ENCODE measurements at regions not wholly inside any gene's neighbourhood (a gene's known extent, or its start where the extent isn't known, plus 50 kb on each side); places are given as distances from the start of the nearest gene placed in this dataset.

DNA sequence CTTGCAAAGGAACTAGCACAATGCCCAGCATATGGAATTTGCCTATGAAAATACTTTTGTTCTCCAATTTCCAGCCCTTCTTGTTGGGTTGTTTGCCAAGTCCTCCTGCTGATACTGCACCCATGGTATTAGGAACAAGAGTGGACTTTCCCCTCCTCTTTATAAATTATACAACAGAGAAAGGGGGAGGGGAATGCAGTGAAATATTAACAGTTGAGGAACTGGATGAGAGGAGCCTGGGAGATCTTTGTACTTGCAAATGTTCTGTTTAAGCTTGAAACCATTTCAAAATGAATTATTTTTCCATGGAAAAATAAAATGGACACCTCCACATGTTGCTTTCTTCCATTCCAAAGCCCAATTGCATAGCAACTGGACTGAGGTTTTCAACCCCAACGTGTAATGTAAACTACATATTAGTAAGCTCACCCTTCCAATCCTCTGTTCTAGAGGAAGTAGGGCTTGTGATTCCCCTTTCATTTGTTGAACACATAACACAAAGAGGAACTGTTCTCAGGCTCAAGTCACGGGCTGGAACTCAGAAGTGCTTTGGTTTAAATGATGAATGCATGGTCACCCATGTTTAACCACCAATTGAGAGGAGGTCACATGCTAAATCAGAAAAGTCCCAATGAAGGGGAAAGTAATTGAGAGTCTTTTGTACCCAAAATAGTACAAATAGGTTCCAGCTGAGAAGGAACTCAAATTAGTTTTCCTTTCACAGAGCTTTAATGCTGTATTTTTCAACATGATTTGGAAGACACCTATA lies 66.2 kb upstream of the ZC3H12C start (continued):
- TF ChIP-seq, protein P1, sequence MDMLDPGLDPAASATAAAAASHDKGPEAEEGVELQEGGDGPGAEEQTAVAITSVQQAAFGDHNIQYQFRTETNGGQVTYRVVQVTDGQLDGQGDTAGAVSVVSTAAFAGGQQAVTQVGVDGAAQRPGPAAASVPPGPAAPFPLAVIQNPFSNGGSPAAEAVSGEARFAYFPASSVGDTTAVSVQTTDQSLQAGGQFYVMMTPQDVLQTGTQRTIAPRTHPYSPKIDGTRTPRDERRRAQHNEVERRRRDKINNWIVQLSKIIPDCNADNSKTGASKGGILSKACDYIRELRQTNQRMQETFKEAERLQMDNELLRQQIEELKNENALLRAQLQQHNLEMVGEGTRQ (IDR thresholded peaks at IDR 0.05; ENCODE audit: borderline replicate concordance, low read depth, low read length): peak; percentile 55; the same call in 1 of the 2 replicates
- TF ChIP-seq, protein P2, sequence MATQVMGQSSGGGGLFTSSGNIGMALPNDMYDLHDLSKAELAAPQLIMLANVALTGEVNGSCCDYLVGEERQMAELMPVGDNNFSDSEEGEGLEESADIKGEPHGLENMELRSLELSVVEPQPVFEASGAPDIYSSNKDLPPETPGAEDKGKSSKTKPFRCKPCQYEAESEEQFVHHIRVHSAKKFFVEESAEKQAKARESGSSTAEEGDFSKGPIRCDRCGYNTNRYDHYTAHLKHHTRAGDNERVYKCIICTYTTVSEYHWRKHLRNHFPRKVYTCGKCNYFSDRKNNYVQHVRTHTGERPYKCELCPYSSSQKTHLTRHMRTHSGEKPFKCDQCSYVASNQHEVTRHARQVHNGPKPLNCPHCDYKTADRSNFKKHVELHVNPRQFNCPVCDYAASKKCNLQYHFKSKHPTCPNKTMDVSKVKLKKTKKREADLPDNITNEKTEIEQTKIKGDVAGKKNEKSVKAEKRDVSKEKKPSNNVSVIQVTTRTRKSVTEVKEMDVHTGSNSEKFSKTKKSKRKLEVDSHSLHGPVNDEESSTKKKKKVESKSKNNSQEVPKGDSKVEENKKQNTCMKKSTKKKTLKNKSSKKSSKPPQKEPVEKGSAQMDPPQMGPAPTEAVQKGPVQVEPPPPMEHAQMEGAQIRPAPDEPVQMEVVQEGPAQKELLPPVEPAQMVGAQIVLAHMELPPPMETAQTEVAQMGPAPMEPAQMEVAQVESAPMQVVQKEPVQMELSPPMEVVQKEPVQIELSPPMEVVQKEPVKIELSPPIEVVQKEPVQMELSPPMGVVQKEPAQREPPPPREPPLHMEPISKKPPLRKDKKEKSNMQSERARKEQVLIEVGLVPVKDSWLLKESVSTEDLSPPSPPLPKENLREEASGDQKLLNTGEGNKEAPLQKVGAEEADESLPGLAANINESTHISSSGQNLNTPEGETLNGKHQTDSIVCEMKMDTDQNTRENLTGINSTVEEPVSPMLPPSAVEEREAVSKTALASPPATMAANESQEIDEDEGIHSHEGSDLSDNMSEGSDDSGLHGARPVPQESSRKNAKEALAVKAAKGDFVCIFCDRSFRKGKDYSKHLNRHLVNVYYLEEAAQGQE (IDR thresholded peaks at IDR 0.05; ENCODE audit: low read depth, low read length): no peak
- TF ChIP-seq, protein P3, sequence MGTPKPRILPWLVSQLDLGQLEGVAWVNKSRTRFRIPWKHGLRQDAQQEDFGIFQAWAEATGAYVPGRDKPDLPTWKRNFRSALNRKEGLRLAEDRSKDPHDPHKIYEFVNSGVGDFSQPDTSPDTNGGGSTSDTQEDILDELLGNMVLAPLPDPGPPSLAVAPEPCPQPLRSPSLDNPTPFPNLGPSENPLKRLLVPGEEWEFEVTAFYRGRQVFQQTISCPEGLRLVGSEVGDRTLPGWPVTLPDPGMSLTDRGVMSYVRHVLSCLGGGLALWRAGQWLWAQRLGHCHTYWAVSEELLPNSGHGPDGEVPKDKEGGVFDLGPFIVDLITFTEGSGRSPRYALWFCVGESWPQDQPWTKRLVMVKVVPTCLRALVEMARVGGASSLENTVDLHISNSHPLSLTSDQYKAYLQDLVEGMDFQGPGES (IDR thresholded peaks at IDR 0.05): no peak
- TF ChIP-seq NFXL1 (IDR thresholded peaks at IDR 0.05; ENCODE audit: borderline replicate concordance) (no peak), SUPT20H (IDR thresholded peaks at IDR 0.05; ENCODE audit: borderline replicate concordance, control insufficient read depth, low read depth, low read length) (no peak), ZZZ3 (IDR thresholded peaks at IDR 0.05; ENCODE audit: control insufficient read depth, insufficient read length, low read depth) (no peak), ZNF384 (IDR thresholded peaks at IDR 0.05; ENCODE audit: borderline replicate concordance, low read depth, low read length) (no peak), HDAC2 (IDR thresholded peaks at IDR 0.05) (no peak), SMC3 (IDR thresholded peaks at IDR 0.05; ENCODE audit: borderline replicate concordance, low read length) (peak; percentile 2; the same call in 1 of the 2 replicates), YY1 (IDR thresholded peaks at IDR 0.05; ENCODE audit: low read depth, low read length) (peak; percentile 30; the same call in 1 of the 2 replicates), MEF2B (IDR thresholded peaks at IDR 0.05; ENCODE audit: partially characterized antibody, poor library complexity, severe bottlenecking) (peak; percentile 97), KAT2A (conservative IDR thresholded peaks at IDR 0.05; ENCODE audit: control insufficient read depth, low read depth, low read length) (no peak)
- TF ChIP-seq, protein P4, sequence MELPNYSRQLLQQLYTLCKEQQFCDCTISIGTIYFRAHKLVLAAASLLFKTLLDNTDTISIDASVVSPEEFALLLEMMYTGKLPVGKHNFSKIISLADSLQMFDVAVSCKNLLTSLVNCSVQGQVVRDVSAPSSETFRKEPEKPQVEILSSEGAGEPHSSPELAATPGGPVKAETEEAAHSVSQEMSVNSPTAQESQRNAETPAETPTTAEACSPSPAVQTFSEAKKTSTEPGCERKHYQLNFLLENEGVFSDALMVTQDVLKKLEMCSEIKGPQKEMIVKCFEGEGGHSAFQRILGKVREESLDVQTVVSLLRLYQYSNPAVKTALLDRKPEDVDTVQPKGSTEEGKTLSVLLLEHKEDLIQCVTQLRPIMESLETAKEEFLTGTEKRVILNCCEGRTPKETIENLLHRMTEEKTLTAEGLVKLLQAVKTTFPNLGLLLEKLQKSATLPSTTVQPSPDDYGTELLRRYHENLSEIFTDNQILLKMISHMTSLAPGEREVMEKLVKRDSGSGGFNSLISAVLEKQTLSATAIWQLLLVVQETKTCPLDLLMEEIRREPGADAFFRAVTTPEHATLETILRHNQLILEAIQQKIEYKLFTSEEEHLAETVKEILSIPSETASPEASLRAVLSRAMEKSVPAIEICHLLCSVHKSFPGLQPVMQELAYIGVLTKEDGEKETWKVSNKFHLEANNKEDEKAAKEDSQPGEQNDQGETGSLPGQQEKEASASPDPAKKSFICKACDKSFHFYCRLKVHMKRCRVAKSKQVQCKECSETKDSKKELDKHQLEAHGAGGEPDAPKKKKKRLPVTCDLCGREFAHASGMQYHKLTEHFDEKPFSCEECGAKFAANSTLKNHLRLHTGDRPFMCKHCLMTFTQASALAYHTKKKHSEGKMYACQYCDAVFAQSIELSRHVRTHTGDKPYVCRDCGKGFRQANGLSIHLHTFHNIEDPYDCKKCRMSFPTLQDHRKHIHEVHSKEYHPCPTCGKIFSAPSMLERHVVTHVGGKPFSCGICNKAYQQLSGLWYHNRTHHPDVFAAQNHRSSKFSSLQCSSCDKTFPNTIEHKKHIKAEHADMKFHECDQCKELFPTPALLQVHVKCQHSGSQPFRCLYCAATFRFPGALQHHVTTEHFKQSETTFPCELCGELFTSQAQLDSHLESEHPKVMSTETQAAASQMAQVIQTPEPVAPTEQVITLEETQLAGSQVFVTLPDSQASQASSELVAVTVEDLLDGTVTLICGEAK (IDR thresholded peaks at IDR 0.05; ENCODE audit: borderline replicate concordance): no peak; the same call in 1 of the 2 replicates
- TF ChIP-seq, protein P5, sequence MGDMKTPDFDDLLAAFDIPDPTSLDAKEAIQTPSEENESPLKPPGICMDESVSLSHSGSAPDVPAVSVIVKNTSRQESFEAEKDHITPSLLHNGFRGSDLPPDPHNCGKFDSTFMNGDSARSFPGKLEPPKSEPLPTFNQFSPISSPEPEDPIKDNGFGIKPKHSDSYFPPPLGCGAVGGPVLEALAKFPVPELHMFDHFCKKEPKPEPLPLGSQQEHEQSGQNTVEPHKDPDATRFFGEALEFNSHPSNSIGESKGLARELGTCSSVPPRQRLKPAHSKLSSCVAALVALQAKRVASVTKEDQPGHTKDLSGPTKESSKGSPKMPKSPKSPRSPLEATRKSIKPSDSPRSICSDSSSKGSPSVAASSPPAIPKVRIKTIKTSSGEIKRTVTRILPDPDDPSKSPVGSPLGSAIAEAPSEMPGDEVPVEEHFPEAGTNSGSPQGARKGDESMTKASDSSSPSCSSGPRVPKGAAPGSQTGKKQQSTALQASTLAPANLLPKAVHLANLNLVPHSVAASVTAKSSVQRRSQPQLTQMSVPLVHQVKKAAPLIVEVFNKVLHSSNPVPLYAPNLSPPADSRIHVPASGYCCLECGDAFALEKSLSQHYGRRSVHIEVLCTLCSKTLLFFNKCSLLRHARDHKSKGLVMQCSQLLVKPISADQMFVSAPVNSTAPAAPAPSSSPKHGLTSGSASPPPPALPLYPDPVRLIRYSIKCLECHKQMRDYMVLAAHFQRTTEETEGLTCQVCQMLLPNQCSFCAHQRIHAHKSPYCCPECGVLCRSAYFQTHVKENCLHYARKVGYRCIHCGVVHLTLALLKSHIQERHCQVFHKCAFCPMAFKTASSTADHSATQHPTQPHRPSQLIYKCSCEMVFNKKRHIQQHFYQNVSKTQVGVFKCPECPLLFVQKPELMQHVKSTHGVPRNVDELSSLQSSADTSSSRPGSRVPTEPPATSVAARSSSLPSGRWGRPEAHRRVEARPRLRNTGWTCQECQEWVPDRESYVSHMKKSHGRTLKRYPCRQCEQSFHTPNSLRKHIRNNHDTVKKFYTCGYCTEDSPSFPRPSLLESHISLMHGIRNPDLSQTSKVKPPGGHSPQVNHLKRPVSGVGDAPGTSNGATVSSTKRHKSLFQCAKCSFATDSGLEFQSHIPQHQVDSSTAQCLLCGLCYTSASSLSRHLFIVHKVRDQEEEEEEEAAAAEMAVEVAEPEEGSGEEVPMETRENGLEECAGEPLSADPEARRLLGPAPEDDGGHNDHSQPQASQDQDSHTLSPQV (IDR thresholded peaks at IDR 0.05): no peak; the same call in 1 of the 2 replicates
